T-cell (primary cell): ENCODE measurements at regions not wholly inside any gene's neighbourhood (a gene's known extent, or its start where the extent isn't known, plus 50 kb on each side); places are given as distances from the start of the nearest gene placed in this dataset.

ENCODE experiments used
- ATAC-seq, 4 experiments: fragments of 200-7000 bp in 3 of 4; fragments of 150-1000 bp in 1 of 4; cut with Tn5 transposase; replicated peaks in 1 of 4; 1 replicate in 3 of 4; 2 replicates in 1 of 4; pipeline ENCODE4 v1.10.0; 2021; ENCODE audit warnings: moderate library complexity in 3 of 4, mild to moderate bottlenecking in 2 of 4, moderate number of reproducible peaks in 1 of 4
- CTCF ChIA-PET, 2 donors: fragments of 300-600 bp; sonication (Branson Sonifier 250); formaldehyde crosslinking; loops; one replicate each; lab custom pipeline; 2022; ENCODE audit warnings: antibody characterized with exemption in 2 of 2; lab: Charles Lee
- POLR2A ChIA-PET, 2 donors: fragments of 300-600 bp; sonication (Branson Sonifier 250); formaldehyde crosslinking; loops; one replicate each; lab custom pipeline; 2022; ENCODE audit warnings: antibody characterized with exemption in 2 of 2; lab: Charles Lee
- DNase-seq, 35 experiments: peaks; one replicate each; pipeline versions ENCODE4 v3.0.0 to v3.0.0-alpha.2; 2013 to 2023
- H3K27ac ChIP-seq: one replicate; pipeline ENCODE4 v1.5.1; 2013; ENCODE audit warnings: low read length
- H3K27me3 ChIP-seq, 2 experiments: replicated peaks in 1 of 2; 1 replicate in 1 of 2; 2 replicates in 1 of 2; pipeline versions ENCODE4 v1.6.1 to v1.7.0; 2013; ENCODE audit warnings: low read length in 1 of 2, mixed read lengths in 1 of 2; ENCODE audit not compliant: control insufficient read depth in 2 of 2, insufficient read depth in 2 of 2; ENCODE audit errors: extremely low read depth in 1 of 2
- H3K36me3 ChIP-seq, 2 donors: 1 replicate in 1 of 2; 2 replicates in 1 of 2; pipeline versions ENCODE4 v1.6.1 to v1.7.0; 2013; ENCODE audit warnings: low read length in 1 of 2; ENCODE audit not compliant: control insufficient read depth in 2 of 2, insufficient read depth in 1 of 2; ENCODE audit errors: extremely low read depth in 1 of 2
- H3K4me1 ChIP-seq, 2 experiments: 1 replicate in 1 of 2; 2 replicates in 1 of 2; pipeline versions ENCODE4 v1.6.1 to v1.7.0; 2013; ENCODE audit warnings: low read length in 2 of 2, mixed read lengths in 1 of 2; ENCODE audit not compliant: insufficient read depth in 2 of 2, control insufficient read depth in 1 of 2; ENCODE audit errors: extremely low read depth in 1 of 2
- H3K4me3 ChIP-seq, 2 donors: 1 replicate in 1 of 2; 2 replicates in 1 of 2; pipeline versions ENCODE4 v1.5.1 to v1.7.0; 2013; ENCODE audit warnings: mild to moderate bottlenecking in 2 of 2, low read length in 1 of 2, moderate library complexity in 1 of 2; ENCODE audit not compliant: control insufficient read depth in 1 of 2; ENCODE audit errors: extremely low read depth in 1 of 2
- H3K9me3 ChIP-seq: 2 replicates; pipeline ENCODE4 v1.7.0; 2013
- H3K27ac Mint-ChIP-seq, 2 donors: one replicate each; pipeline ENCODE4 v1.8.0; 2020 to 2021; ENCODE audit warnings: mild to moderate bottlenecking in 2 of 2, mixed read lengths in 2 of 2
- H3K27me3 Mint-ChIP-seq, 2 donors: one replicate each; pipeline ENCODE4 v1.8.0; 2021 to 2022; ENCODE audit warnings: mixed read lengths in 2 of 2
- H3K36me3 Mint-ChIP-seq: one replicate; pipeline ENCODE4 v1.8.0; 2021; ENCODE audit warnings: mixed read lengths
- H3K4me1 Mint-ChIP-seq, 3 donors: one replicate each; pipeline ENCODE4 v1.8.0; 2020 to 2022; ENCODE audit warnings: mixed read lengths in 3 of 3, mild to moderate bottlenecking in 1 of 3
- H3K4me3 Mint-ChIP-seq, 3 donors: one replicate each; pipeline ENCODE4 v1.8.0; 2020 to 2022; ENCODE audit warnings: mild to moderate bottlenecking in 3 of 3, mixed read lengths in 3 of 3, moderate library complexity in 3 of 3
- H3K9me3 Mint-ChIP-seq, 3 donors: one replicate each; pipeline ENCODE4 v1.8.0; 2020 to 2022; ENCODE audit warnings: mixed read lengths in 3 of 3
- WGBS: methylation state at CpG from one replicate; pipeline ENCODE4 v1.1.5; 2013; ENCODE audit warnings: missing lambda C conversion rate; ENCODE audit not compliant: insufficient coverage; 5-methylcytosine and 5-hydroxymethylcytosine counted together

GRCh38 chr15:35616498-35617271 lies 70.7 kb upstream of the DPH6 start:
- no peaks in the 10 kb centered on the region for H3K36me3 ChIP-seq
- H3K4me3 ChIP-seq, result no peak overlapping the region
- H3K4me1 ChIP-seq, result no peaks in the 10 kb centered on the region
- WGBS, result no CpG with 5 or more reads among the region's 1 CpG
- peaks cover 5 to 10% of the 10 kb centered on the region in 2 donors for H3K27me3 Mint-ChIP-seq
- H3K9me3 ChIP-seq, result no peaks in the 10 kb centered on the region
- H3K27ac ChIP-seq, result no peak overlapping the region
- ChIA-PET POLR2A (no interaction called here), CTCF (no interaction called here)
- H3K27me3 ChIP-seq, result no peaks in the 10 kb centered on the region
- no peak overlapping the region for H3K27ac Mint-ChIP-seq
- H3K4me3 Mint-ChIP-seq, result no peak overlapping the region
- H3K9me3 Mint-ChIP-seq, result peaks cover 7 to 23% (median 10%) of the 10 kb centered on the region in 3 donors
- H3K36me3 Mint-ChIP-seq, result no peaks in the 10 kb centered on the region
- DNase-seq (no peak), ATAC-seq (no peak)
- H3K4me1 Mint-ChIP-seq, result no peaks in the 10 kb centered on the region

- ATAC-seq (no peak), DNase-seq (no peak)
- Mint-ChIP-seq H3K4me1 (no peaks in the 10 kb centered on the region), H3K9me3 (peaks cover 5 to 10% (median 7%) of the 10 kb centered on the region in 3 donors), H3K4me3 (no peak overlapping the region), H3K27me3 (peaks cover 5 to 13% of the 10 kb centered on the region in 2 donors), H3K27ac (no peak overlapping the region), H3K36me3 (no peaks in the 10 kb centered on the region)
- Histone ChIP-seq H3K4me1 (no peaks in the 10 kb centered on the region), H3K27ac (no peak overlapping the region), H3K9me3 (no peaks in the 10 kb centered on the region), H3K4me3 (no peak overlapping the region), H3K36me3 (no peaks in the 10 kb centered on the region), H3K27me3 (no peaks in the 10 kb centered on the region)
- WGBS, result no CpG with 5 or more reads among the region's 2 CpGs
- CTCF ChIA-PET, result interaction anchor here in 1 of 2 donors (0.5 kb wide), 1 partner anchor 29 kb away, joined by 4 read pairs; no protein-coding TSS in a partner anchor
- POLR2A ChIA-PET, result no interaction called here
Measured at GRCh38 chr15:35618260-35619188, 72.6 kb upstream of the DPH6 start.

GRCh38 chr15:35622641-35623340 lies 76.8 kb upstream of the DPH6 start:
- H3K27me3 Mint-ChIP-seq, result peaks cover 5 to 18% of the 10 kb centered on the region in 2 donors
- no peak overlapping the region for H3K27ac ChIP-seq
- no peaks in the 10 kb centered on the region for H3K36me3 ChIP-seq
- DNase-seq (no peak), ATAC-seq (no peak)
- no peak overlapping the region for H3K4me3 Mint-ChIP-seq
- no peaks in the 10 kb centered on the region for H3K27me3 ChIP-seq
- H3K4me1 Mint-ChIP-seq, result no peaks in the 10 kb centered on the region
- H3K4me1 ChIP-seq, result no peaks in the 10 kb centered on the region
- ChIA-PET CTCF (no interaction called here), POLR2A (no interaction called here)
- H3K36me3 Mint-ChIP-seq, result no peaks in the 10 kb centered on the region
- no peak overlapping the region for H3K4me3 ChIP-seq
- WGBS, result no CpG with 5 or more reads among the region's 6 CpGs
- peaks cover 0 to 2% (median 0%) of the 10 kb centered on the region in 3 donors for H3K9me3 Mint-ChIP-seq
- no peak overlapping the region for H3K27ac Mint-ChIP-seq
- no peaks in the 10 kb centered on the region for H3K9me3 ChIP-seq

GRCh38 chr15:35624881-35625280 lies 78.9 kb upstream of the DPH6 start:
- ATAC-seq (no peak), DNase-seq (no peak)
- Histone ChIP-seq H3K4me3 (no peak overlapping the region), H3K4me1 (no peaks in the 10 kb centered on the region), H3K27ac (no peak overlapping the region), H3K36me3 (no peaks in the 10 kb centered on the region), H3K27me3 (no peaks in the 10 kb centered on the region), H3K9me3 (no peaks in the 10 kb centered on the region)
- Mint-ChIP-seq H3K4me3 (no peak overlapping the region), H3K27me3 (peaks cover 7 to 20% of the 10 kb centered on the region in 2 donors), H3K27ac (no peak overlapping the region), H3K9me3 (peaks cover 0 to 2% (median 0%) of the 10 kb centered on the region in 3 donors), H3K4me1 (no peaks in the 10 kb centered on the region), H3K36me3 (no peaks in the 10 kb centered on the region)
- no CpG with 5 or more reads among the region's 3 CpGs for WGBS
- POLR2A ChIA-PET, result no interaction called here
- CTCF ChIA-PET, result no interaction called here

- Histone ChIP-seq H3K4me1 (no peaks in the 10 kb centered on the region), H3K4me3 (no peak overlapping the region), H3K36me3 (no peaks in the 10 kb centered on the region), H3K9me3 (no peaks in the 10 kb centered on the region), H3K27ac (no peak overlapping the region), H3K27me3 (no peaks in the 10 kb centered on the region)
- H3K4me3 Mint-ChIP-seq, result no peak overlapping the region
- H3K27me3 Mint-ChIP-seq, result peaks cover 3 to 25% of the 10 kb centered on the region in 2 donors
- H3K9me3 Mint-ChIP-seq, result no peaks in the 10 kb centered on the region
- whole genome bisulfite sequencing, result 9% methylated on average over 4 of the region's 7 CpGs
- POLR2A ChIA-PET, result interaction anchor here (0.6 to 0.7 kb wide), 2 partner anchors 83 to 1566 kb away, joined by 3 to 4 read pairs; no protein-coding TSS in a partner anchor
- DNase-seq (no peak), ATAC-seq (no peak)
- CTCF ChIA-PET, result no interaction called here
- H3K4me1 Mint-ChIP-seq, result no peaks in the 10 kb centered on the region
- H3K27ac Mint-ChIP-seq, result no peak overlapping the region
- no peaks in the 10 kb centered on the region for H3K36me3 Mint-ChIP-seq
Measured at GRCh38 chr15:35626571-35627318, 80.8 kb upstream of the DPH6 start.
